IPS-18a (cell line): ENCODE measurements at regions not wholly inside any gene's neighbourhood (a gene's known extent, or its start where the extent isn't known, plus 50 kb on each side); places are given as distances from the start of the nearest gene placed in this dataset.

Experiments
- H3K27ac ChIP-seq: one replicate; pipeline ENCODE4 v1.5.1; 2013; ENCODE audit warnings: low read length
- H3K27me3 ChIP-seq: one replicate; pipeline ENCODE4 v1.6.1; 2013; ENCODE audit warnings: mild to moderate bottlenecking, low read length; ENCODE audit not compliant: control insufficient read depth, insufficient read depth
- H3K36me3 ChIP-seq: one replicate; pipeline ENCODE4 v1.6.1; 2013; ENCODE audit warnings: low read depth, low read length; ENCODE audit not compliant: control insufficient read depth
- H3K4me1 ChIP-seq: one replicate; pipeline ENCODE4 v1.6.1; 2013; ENCODE audit warnings: low read depth, low read length; ENCODE audit not compliant: control insufficient read depth
- H3K4me3 ChIP-seq: one replicate; pipeline ENCODE4 v1.5.1; 2013; ENCODE audit warnings: low read length
- H3K9ac ChIP-seq: one replicate; pipeline ENCODE4 v1.6.1; 2013; ENCODE audit warnings: mild to moderate bottlenecking, low read length, moderate library complexity
- H3K9me3 ChIP-seq: one replicate; pipeline ENCODE4 v1.6.1; 2013; ENCODE audit warnings: low read depth, low read length; ENCODE audit not compliant: control insufficient read depth

GRCh38 chr18:75810516-75810915, 383.0 kb upstream of the SMIM21 start:
- Histone ChIP-seq H3K27me3 (no peaks in the 10 kb centered on the region), H3K4me1 (no peaks in the 10 kb centered on the region), H3K9ac (no peak overlapping the region), H3K9me3 (no peaks in the 10 kb centered on the region), H3K27ac (no peak overlapping the region), H3K36me3 (no peaks in the 10 kb centered on the region), H3K4me3 (no peak overlapping the region)

GRCh38 chr18:75809926-75810255, 382.4 kb upstream of the SMIM21 start:
- Histone ChIP-seq H3K27ac (no peak overlapping the region), H3K27me3 (no peaks in the 10 kb centered on the region), H3K4me3 (no peak overlapping the region), H3K9me3 (no peaks in the 10 kb centered on the region), H3K9ac (no peak overlapping the region), H3K4me1 (no peaks in the 10 kb centered on the region), H3K36me3 (no peaks in the 10 kb centered on the region)

- H3K27ac ChIP-seq, result no peak overlapping the region
- no peak overlapping the region for H3K4me3 ChIP-seq
- H3K9me3 ChIP-seq, result no peaks in the 10 kb centered on the region
- no peaks in the 10 kb centered on the region for H3K4me1 ChIP-seq
- no peaks in the 10 kb centered on the region for H3K27me3 ChIP-seq
- no peaks in the 10 kb centered on the region for H3K36me3 ChIP-seq
- no peak overlapping the region for H3K9ac ChIP-seq
Observed at GRCh38 chr18:75809151-75809925, 381.8 kb upstream of the SMIM21 start.

- no peak overlapping the region for H3K4me3 ChIP-seq
- no peaks in the 10 kb centered on the region for H3K36me3 ChIP-seq
- H3K9ac ChIP-seq, result no peak overlapping the region
- no peak overlapping the region for H3K27ac ChIP-seq
- H3K4me1 ChIP-seq, result no peaks in the 10 kb centered on the region
- H3K9me3 ChIP-seq, result no peaks in the 10 kb centered on the region
- H3K27me3 ChIP-seq, result no peaks in the 10 kb centered on the region
Observed at GRCh38 chr18:75805265-75805664, 377.8 kb upstream of the SMIM21 start.

- Histone ChIP-seq H3K4me3 (no peak overlapping the region), H3K9ac (no peak overlapping the region), H3K27me3 (no peaks in the 10 kb centered on the region), H3K27ac (no peak overlapping the region), H3K4me1 (no peaks in the 10 kb centered on the region), H3K9me3 (no peaks in the 10 kb centered on the region), H3K36me3 (no peaks in the 10 kb centered on the region)
Observed at GRCh38 chr18:75802681-75803080, 375.2 kb upstream of the SMIM21 start.

GRCh38 chr18:75801178-75801577, 373.7 kb upstream of the SMIM21 start:
- Histone ChIP-seq H3K27me3 (no peaks in the 10 kb centered on the region), H3K9ac (no peak overlapping the region), H3K27ac (no peak overlapping the region), H3K4me3 (no peak overlapping the region), H3K4me1 (no peaks in the 10 kb centered on the region), H3K9me3 (no peaks in the 10 kb centered on the region), H3K36me3 (no peaks in the 10 kb centered on the region)

- Histone ChIP-seq H3K4me3 (no peak overlapping the region), H3K9ac (no peak overlapping the region), H3K4me1 (no peaks in the 10 kb centered on the region), H3K27me3 (no peaks in the 10 kb centered on the region), H3K36me3 (no peaks in the 10 kb centered on the region), H3K27ac (no peak overlapping the region), H3K9me3 (no peaks in the 10 kb centered on the region)
Observed at GRCh38 chr18:75800331-75800648, 372.8 kb upstream of the SMIM21 start.

- H3K27me3 ChIP-seq, result no peaks in the 10 kb centered on the region
- H3K36me3 ChIP-seq, result no peaks in the 10 kb centered on the region
- no peak overlapping the region for H3K9ac ChIP-seq
- H3K4me3 ChIP-seq, result no peak overlapping the region
- no peak overlapping the region for H3K27ac ChIP-seq
- no peaks in the 10 kb centered on the region for H3K4me1 ChIP-seq
- H3K9me3 ChIP-seq, result no peaks in the 10 kb centered on the region
Observed at GRCh38 chr18:75799449-75800330, 372.2 kb upstream of the SMIM21 start.

- H3K9me3 ChIP-seq, result peaks cover 5% of the 10 kb centered on the region
- no peaks in the 10 kb centered on the region for H3K36me3 ChIP-seq
- H3K27ac ChIP-seq, result no peak overlapping the region
- no peaks in the 10 kb centered on the region for H3K27me3 ChIP-seq
- no peaks in the 10 kb centered on the region for H3K4me1 ChIP-seq
- H3K4me3 ChIP-seq, result no peak overlapping the region
- no peak overlapping the region for H3K9ac ChIP-seq
Observed at GRCh38 chr18:75797046-75797445, 369.5 kb upstream of the SMIM21 start.

- no peaks in the 10 kb centered on the region for H3K4me1 ChIP-seq
- H3K36me3 ChIP-seq, result no peaks in the 10 kb centered on the region
- no peak overlapping the region for H3K27ac ChIP-seq
- no peak overlapping the region for H3K9ac ChIP-seq
- no peaks in the 10 kb centered on the region for H3K27me3 ChIP-seq
- peaks cover 5% of the 10 kb centered on the region for H3K9me3 ChIP-seq
- H3K4me3 ChIP-seq, result no peak overlapping the region
Observed at GRCh38 chr18:75790796-75791195, 363.3 kb upstream of the SMIM21 start.

GRCh38 chr18:75790111-75790510, 362.6 kb upstream of the SMIM21 start:
- H3K9ac ChIP-seq, result no peak overlapping the region
- no peak overlapping the region for H3K4me3 ChIP-seq
- H3K27me3 ChIP-seq, result no peaks in the 10 kb centered on the region
- peaks cover 5% of the 10 kb centered on the region for H3K9me3 ChIP-seq
- no peaks in the 10 kb centered on the region for H3K4me1 ChIP-seq
- no peak overlapping the region for H3K27ac ChIP-seq
- H3K36me3 ChIP-seq, result no peaks in the 10 kb centered on the region

GRCh38 chr18:75785834-75786233, 358.3 kb upstream of the SMIM21 start:
- Histone ChIP-seq H3K4me1 (peaks cover 15% of the 10 kb centered on the region), H3K9ac (no peak overlapping the region)

More at GRCh38 chr18:75785834-75786233, 358.3 kb upstream of the SMIM21 start:
- Histone ChIP-seq H3K36me3 (no peaks in the 10 kb centered on the region), H3K9me3 (no peaks in the 10 kb centered on the region), H3K27ac (no peak overlapping the region), H3K27me3 (no peaks in the 10 kb centered on the region), H3K4me3 (no peak overlapping the region)
